SK-N-SH treated with all-trans-retinoic acid at 6 μM for 48 hours (cell line): ENCODE measurements at regions not wholly inside any gene's neighbourhood (a gene's known extent, or its start where the extent isn't known, plus 50 kb on each side); places are given as distances from the start of the nearest gene placed in this dataset.

Experiments
- ISL1 ChIP-seq: fragments of 250-450 bp; sonication (Bioruptor Pico); IDR thresholded peaks from 2 replicates; pipeline ENCODE4 v2.1.2; 2022; ENCODE audit warnings: mild to moderate bottlenecking, moderate library complexity
- RARB ChIP-seq: fragments of 250-450 bp; sonication (Bioruptor Pico); IDR thresholded peaks from 2 replicates; pipeline ENCODE4 v1.8.0; 2021; ENCODE audit warnings: mild to moderate bottlenecking, moderate library complexity
- ZFP3 ChIP-seq: fragments of 250-450 bp; sonication (Bioruptor Pico); IDR thresholded peaks from 2 replicates; pipeline ENCODE4 v1.5.0; 2020; ENCODE audit warnings: mild to moderate bottlenecking, moderate library complexity
- TF ChIP-seq, protein P1 (sequence below): fragments of 250-450 bp; sonication (Bioruptor Pico); IDR thresholded peaks from 2 replicates; pipeline ENCODE4 v1.5.1; 2020; ENCODE audit warnings: low read depth, mild to moderate bottlenecking, moderate library complexity

DNA sequence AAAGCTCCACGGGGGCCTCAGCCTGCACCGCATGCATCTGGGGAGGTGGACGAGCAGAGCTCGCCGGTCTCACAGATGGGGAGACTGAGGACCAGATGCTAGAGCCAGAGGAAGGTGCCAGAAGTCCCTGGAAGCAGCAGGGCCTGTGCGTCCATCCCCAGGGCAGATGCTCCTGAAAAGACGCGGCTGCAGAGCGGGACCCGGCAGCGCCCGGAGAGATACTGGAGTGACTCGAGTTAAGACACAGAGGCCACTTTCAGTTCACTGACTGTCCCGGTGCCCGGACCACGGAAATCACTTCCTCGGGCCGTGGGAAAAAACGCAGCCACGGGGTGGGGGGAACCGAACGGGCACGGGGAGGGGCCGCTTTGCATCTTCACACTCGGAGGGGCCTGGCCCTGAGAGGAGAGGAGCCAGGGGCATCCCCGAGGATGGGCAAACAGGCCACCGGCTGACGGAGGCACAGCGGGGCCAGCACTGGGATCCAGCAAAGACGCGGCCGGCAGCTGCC, 85.4 kb downstream of the FOXL3 start:
- TF ChIP-seq, protein P1, sequence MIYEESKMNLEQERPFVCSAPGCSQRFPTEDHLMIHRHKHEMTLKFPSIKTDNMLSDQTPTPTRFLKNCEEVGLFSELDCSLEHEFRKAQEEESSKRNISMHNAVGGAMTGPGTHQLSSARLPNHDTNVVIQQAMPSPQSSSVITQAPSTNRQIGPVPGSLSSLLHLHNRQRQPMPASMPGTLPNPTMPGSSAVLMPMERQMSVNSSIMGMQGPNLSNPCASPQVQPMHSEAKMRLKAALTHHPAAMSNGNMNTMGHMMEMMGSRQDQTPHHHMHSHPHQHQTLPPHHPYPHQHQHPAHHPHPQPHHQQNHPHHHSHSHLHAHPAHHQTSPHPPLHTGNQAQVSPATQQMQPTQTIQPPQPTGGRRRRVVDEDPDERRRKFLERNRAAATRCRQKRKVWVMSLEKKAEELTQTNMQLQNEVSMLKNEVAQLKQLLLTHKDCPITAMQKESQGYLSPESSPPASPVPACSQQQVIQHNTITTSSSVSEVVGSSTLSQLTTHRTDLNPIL (CRISPR knock-in tag), result no peak
- TF ChIP-seq ISL1, result no peak
- no peak for TF ChIP-seq ZFP3 (CRISPR knock-in tag)
- no peak for TF ChIP-seq RARB (CRISPR knock-in tag)
